NCI-H2227 treated with DMSO at 0.1 percent for 48 hours (cell line): ENCODE measurements at regions not wholly inside any gene's neighbourhood (a gene's known extent, or its start where the extent isn't known, plus 50 kb on each side); places are given as distances from the start of the nearest gene placed in this dataset.
"Not testable (repeated sequence)": the region's sequence is repeated elsewhere in the genome, so short reads cannot be mapped to it uniquely, and the experiment has no call there.

Experiments used
- DNase-seq: peaks from one replicate; lab custom pipeline; 2025; lab: John Stamatoyannopoulos, UW

- DNase-seq = not testable (repeated sequence)
Observed at GRCh38 chr7:76117306-76117991, 69.5 kb downstream of the MDH2 start.

DNA sequence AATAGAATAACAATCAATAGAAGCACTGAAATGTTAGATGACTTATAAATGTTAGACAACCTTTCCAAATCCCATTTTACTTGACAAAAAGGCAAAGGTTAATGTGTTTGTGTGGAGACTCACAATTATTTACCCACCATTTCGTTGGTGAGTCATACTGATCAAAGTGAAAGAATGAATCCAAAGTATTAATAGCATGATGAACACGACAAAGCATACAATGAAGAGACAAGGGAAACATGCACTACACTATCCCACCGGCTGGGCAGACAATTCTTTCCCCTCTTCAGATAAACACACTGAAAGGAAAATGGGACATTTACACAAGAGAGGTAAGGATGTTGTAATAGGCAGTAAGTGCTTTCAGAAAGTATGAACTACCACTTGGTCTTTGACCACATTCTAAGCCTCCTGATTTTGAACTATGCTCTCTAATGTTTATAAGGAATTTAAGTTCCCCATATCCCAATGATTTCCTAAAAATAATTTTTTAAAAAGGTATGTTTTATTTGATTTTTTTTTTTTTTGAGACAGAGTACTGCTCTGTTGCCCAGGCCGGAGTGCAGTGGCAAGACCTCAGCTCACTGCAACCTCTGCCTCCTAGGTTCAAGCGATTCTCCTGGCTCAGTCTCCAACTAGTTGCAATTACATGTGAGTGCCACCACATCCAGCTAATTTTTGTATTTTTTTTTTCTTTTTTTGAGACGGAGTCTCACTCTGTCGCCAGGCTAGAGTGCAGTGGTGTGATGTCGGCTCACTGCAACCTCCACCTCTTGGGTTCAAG lies 70.5 kb downstream of the MDH2 start:
- peak; percentile 56 for DNase-seq

DNA sequence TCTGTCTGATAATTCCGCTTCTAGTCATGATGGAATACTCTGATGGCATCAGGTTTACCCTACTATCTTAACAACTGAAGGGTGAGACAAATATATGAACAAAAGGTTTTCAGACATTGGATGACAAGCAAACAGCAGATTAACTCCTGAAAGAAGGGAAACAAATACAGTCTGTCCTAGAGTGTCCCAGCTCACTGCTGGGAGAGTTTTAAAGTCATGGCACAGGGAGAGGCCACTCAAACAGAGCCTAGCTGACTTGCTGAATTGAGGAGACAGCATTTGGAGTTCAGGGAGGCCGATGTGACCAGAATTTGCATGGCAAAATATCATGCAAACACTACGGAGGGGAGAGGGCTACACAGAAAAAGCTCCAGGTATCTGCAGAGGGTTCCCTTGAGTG lies 73.1 kb downstream of the MDH2 start:
- DNase-seq = no peak

DNA sequence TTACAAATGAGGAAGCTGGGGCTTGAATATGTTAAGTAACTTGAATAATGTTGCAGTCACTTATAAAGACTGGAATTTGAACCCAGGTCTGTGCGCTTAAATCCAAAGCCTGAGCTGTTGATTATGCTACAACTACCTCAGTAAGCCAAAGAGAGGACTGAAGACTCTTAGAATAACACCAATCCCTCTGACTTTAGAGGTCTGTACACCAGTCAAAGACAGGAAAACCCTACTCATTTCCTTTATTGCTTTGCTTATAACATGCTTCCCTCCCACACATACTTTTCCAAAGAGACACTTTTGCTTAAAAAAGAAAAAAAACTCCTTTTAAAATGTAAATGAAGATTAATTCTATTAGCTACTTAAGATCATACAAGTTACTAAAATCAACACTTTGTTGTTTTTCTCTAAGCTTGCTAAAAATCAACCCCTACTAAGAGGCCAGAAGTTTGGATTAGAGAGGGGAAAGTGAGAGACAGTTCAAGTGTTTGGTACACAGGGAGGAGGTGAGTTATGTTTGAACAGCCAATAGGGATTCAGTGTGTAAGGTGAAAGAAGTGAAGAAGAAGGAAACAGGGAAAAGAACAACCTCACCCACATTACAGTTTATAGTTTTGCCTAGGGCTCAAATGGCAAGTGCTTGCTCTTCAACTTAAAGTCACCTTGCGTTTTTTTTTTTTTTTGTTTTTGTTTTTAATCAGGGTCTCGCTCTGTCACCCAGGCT lies 74.8 kb downstream of the MDH2 start:
- DNase-seq = no peak

DNA sequence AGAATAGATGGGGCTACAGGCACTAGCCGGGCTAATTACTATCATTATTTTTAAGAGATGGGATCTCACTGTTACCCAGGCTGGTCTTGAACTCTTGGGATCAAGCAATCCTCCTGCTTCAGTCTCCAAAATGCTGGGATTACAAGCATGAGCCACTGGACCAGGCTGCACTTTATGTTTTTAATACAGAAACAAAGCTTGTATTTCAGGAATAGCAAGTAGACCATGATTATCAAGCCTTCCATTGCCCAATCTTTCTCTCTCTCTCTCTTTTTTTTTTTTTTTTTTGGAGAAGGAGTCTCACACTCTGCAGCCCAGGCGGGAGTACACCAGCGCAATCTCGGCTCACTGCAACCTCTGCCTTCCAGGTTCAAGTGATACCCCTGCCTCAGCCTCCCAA lies 75.4 kb downstream of the MDH2 start:
- DNase-seq = no peak

DNA sequence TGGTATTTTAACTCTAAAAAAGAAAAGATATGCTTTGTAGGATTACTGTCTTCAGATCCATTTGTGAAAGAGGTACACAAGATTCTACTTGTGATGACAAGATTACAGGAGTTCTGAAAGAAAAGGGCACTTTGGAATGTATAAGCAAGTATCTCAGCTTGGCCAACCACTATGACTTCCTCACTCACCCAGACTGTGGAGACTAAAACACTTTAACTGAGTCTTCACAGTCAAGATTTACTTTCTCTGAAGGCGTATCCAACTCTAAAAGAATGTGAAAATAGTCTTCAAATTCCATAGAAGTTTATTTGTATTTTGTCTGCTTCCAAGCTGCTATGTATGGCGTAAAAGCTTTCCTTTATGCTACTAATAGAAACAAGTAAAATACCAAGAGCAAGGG lies 76.1 kb upstream of the SRRM3 start:
- DNase-seq = no peak

- DNase-seq = no peak
Observed at GRCh38 chr7:76126632-76127031, 75.1 kb upstream of the SRRM3 start.

DNA sequence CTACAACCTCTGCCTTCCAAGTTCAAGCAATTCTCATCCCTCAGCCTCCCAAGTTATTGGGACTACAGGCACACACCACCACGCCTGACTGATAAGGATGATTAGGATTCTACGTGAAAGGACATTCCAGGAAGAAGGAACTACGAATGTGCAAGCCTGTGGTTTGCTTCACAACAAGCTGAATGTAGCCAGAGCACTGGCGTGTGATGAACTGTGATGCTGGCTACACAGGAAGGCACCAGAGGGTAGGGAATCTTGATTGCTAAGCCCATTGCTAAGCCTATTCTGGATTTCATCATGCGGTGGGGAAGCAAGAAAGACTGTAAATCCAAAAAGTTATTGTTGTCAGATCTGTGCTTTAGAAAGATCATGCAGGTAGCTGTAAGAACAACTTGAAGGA lies 72.3 kb upstream of the SRRM3 start:
- no peak for DNase-seq

GRCh38 chr7:76129836-76130235 lies 71.9 kb upstream of the SRRM3 start:
- no peak for DNase-seq

DNA sequence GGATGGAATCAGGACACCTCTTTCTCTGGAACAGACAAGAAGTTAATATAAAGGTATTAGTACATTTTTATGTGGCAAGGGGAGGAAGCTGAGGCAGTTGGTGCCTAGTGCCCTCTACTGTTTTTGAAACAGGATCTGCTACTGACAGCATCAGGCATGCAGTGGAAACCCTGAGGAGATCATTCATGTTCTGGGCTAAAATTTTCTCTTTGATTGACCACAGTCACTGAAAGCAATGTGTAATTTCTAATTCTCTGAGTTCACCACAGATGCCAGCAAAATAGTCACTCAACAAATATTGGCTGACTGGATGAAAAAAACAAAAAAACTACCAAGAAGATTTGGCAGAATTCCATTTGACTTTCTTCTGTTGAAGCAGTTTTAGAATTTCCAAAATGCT lies 71.0 kb upstream of the SRRM3 start:
- not testable (repeated sequence) for DNase-seq

DNA sequence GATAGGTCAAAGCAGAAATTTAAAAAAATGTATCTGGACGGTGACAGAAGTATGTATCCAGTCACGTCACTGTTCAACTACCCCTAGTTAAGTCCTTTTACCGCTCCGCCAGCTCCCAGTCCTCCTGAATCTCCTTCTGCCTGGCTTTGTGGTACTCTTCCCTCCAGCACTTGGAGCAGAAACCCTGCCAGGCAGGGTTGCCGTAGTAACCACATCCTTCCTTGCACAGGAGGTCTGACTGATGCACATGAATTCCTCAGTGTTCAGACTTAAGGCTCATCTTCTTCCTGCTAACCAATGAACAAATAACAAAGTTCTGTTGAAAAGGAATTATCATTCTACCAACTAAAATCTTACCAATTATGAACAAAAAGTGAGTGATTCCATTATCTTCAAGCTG lies 69.8 kb upstream of the SRRM3 start:
- DNase-seq = not testable (repeated sequence)

DNA sequence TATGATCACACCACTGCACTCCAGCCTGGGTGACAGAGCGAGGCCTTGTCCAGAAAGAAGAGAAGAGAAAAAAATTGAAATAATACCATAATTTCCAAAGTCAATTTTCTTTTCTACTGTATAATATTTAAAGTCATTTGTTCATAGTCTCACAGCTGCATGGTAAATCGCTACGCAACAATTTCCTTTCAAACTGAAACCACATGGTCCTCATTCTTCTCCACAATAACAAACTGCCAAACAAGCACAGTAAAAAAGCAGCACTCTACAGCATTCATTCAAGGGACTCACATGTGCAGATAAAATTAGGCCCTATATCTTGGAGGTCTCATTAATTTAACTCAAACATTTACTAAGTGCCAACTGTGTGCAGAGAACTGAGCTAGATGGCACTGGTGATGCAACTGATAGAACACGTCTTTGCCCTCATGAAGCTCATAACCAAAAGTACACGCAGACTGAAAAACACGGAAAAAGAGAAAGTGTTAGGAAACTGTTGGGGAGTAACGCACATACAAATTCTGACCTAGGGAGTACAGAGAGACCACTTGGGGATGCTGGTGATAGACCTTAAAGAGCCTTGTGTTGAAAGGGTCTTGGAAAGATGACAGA lies 68.4 kb upstream of the SRRM3 start:
- no peak for DNase-seq

DNA sequence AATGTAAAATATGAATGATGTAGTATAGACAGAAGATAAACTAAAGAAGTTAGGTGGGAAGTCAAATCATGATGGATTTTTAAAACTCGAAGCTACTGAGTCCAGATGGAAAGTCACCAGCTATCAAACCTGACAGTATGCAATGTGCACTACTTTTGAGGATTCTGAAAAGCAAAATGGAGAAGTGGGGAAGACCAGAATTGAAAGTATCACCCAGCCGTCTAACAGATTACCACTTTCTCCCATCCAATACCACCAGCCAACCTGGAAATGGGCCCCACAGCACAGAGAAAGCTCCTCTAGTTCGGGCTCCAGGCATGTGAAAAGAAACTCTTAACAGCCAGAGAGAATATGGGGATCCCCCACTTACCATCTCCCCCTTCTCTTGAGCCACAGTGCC lies 67.9 kb upstream of the SRRM3 start:
- no peak for DNase-seq

- not testable (repeated sequence) for DNase-seq
Observed at GRCh38 chr7:76135263-76135662, 66.4 kb upstream of the SRRM3 start.

DNA sequence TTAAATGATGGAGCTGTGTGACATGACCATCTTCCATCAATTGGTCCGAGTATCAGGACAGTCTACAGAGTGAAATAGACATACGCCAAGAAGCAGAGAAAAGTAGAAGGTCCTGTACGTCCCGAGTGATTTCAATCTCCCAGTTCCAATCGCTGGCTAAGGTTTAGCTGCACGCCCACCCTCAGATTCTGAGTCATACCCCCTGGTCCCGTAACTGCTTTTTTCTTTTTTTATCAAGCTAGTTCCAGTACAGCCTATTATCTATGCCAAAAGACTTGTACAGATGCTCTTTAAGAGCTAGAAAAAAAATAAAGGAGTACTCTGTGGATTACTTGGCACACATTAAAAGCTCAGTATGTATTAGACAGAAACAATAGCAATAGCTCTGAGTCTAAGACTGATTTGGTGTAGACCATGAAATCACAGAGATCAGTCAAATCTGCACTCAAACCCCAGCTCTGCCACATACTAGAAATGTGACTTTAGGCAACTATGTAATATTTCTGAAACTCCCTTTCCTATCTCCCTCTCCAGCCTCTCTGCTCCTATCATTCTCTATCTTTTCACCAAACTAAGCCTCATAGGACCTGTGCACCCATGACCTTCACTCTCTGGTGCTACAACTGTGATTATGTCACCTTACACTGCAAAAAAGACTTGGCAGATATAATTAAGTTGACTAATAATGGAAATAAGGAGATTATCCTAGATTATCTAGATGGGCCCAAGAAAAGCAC lies 63.0 kb upstream of the SRRM3 start:
- not testable (repeated sequence) for DNase-seq

DNA sequence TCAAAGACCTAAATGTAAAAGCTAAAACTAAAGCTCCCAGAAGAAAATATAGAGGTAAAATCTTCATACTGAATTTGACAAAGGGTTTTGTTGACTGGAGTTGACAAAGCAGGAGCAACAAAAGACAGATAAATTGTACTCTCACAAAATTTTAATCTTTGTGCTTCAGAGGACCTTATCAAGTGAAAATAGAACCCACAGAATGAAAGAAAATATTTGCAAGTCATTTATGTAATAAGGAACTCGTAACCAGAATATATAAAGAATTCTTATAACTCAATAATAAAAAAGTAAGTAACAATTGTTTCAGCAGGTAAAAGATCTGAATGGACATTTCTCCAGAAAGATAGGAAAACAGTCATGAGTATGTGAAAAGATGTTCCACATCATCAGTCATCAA lies 62.0 kb upstream of the SRRM3 start:
- no peak for DNase-seq

DNA sequence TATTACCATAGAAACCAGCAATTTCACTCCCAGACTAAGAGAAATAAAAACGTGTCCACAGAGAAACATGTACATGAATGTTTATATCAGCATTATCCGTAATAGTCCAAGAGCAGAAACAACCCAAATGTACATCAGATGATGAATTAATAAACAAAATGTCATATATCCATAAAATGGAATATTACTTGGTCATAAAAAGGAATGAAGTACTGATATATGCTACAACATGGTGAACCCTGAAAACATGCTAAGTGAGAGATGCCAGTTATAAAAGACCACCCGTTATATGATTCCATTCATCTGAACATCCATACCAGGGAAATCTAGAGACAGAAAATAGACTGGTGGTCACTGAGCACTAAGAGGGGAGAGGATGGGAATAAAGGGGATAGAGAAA lies 61.4 kb upstream of the SRRM3 start:
- not testable (repeated sequence) for DNase-seq

GRCh38 chr7:76142861-76143260 lies 58.8 kb upstream of the SRRM3 start:
- DNase-seq = no peak

DNA sequence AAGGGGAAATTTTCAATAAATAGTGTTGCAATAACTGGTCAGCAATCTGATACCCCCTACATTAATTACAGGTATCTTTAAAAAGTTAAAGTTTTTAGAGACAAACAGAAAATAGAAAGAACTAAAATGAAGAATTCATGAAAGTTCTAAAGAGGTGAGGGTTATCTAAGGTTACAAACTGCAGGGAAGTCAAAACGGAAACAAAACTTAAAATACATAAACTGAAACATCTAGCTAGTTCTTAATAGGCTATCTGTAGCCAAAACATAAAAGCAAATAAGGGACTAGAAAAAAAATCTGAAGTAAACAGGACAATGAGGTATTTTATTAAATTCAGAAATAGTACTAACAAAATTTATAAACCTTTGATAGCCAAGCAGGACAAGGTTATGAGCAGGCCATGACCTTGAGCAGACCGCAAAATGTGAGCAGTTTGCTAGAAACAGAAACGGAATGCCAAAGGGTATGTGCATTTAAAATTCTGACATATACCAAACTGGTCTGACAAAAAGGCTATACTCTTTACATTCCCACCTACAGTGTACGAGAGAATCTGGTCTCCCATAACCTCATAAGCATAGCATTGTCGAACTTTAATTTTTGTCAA lies 56.9 kb upstream of the SRRM3 start:
- DNase-seq = not testable (repeated sequence)

GRCh38 chr7:76146374-76146773 lies 55.3 kb upstream of the SRRM3 start:
- DNase-seq = no peak

- DNase-seq = not testable (repeated sequence)
Observed at GRCh38 chr7:76148947-76149346, 52.7 kb upstream of the SRRM3 start.
